K562 (cell line): ENCODE measurements at regions not wholly inside any gene's neighbourhood (a gene's known extent, or its start where the extent isn't known, plus 50 kb on each side); places are given as distances from the start of the nearest gene placed in this dataset.

Source experiments
- ATAC-seq: fragments of 200-7000 bp; cut with Tn5 transposase; 3 replicates; pipeline ENCODE4 v1.9.1; 2020; ENCODE audit warnings: moderate library complexity
- BruUV-seq: library from RNA; stranded (reverse); fragments of 400-500 nt; replicated peaks from 2 replicates; lab custom pipeline; 2021; lab: Mats Ljungman, UMichigan
- CTCF ChIA-PET: fragments of 300-600 bp; formaldehyde crosslinking; extraction: SDS; loops from one replicate; lab custom pipeline; 2021; ENCODE audit warnings: low intra/inter-chr PET ratio; lab: Yijun Ruan, JAX
- POLR2A ChIA-PET: fragments of 300-600, 350-650 bp; sonication (Branson Sonifier 250); formaldehyde crosslinking; extraction: SDS; loops from one replicate; lab custom pipeline; 2021; ENCODE audit warnings: antibody characterized with exemption, inconsistent platforms; lab: Yijun Ruan, JAX
- DNase-seq, 4 experiments: peaks; one replicate each; pipeline versions ENCODE4 v3.0.0 to v3.0.0-alpha.2; 2011 to 2018; ENCODE audit warnings: low spot score in 3 of 4, mixed read lengths in 3 of 4; ENCODE audit errors: extremely low read depth in 1 of 4
- FAIRE-seq: peaks from 2 replicates; lab custom pipeline; 2011; peaks lifted over from hg19 to GRCh38; lab: Jason Lieb, UNC
- H2AFZ ChIP-seq: 2 replicates; pipeline ENCODE4 v1.6.0; 2011; ENCODE audit warnings: low read depth, low read length, control low read depth, inconsistent platforms
- H3K27ac ChIP-seq: fragments of 200-600 bp; 3 replicates; pipeline ENCODE4 v1.8.0; 2011; ENCODE audit warnings: low read depth, mild to moderate bottlenecking, control low read depth, inconsistent platforms, low read length, moderate library complexity, mixed read lengths; ENCODE audit errors: extremely low read depth
- H3K27me3 ChIP-seq, 2 experiments: fragments of 300-600 bp in 1 of 2; 2 replicates in 1 of 2; 3 replicates in 1 of 2; pipeline versions ENCODE4 v1.6.0 to v1.8.0; 2011; ENCODE audit warnings: inconsistent platforms in 2 of 2, low read length in 2 of 2, mild to moderate bottlenecking in 1 of 2, mixed read lengths in 1 of 2, moderate library complexity in 1 of 2; ENCODE audit not compliant: control insufficient read depth in 2 of 2, insufficient read depth in 2 of 2
- H3K36me3 ChIP-seq: fragments of 300-600 bp; 3 replicates; pipeline ENCODE4 v1.8.0; 2011; ENCODE audit warnings: mild to moderate bottlenecking, low read length, inconsistent platforms; ENCODE audit not compliant: control insufficient read depth, insufficient read depth
- H3K4me1 ChIP-seq, 2 experiments: fragments of 200-600 bp in 1 of 2; replicated peaks in 1 of 2; 2 replicates in 1 of 2; 3 replicates in 1 of 2; pipeline versions ENCODE4 v1.5.1 to v1.8.0; 2011; ENCODE audit warnings: inconsistent platforms in 2 of 2, low read length in 2 of 2, mild to moderate bottlenecking in 1 of 2, mixed read lengths in 1 of 2, moderate library complexity in 1 of 2; ENCODE audit not compliant: control insufficient read depth in 2 of 2, insufficient read depth in 2 of 2
- H3K4me2 ChIP-seq: 2 replicates; pipeline ENCODE4 v1.6.1; 2011; ENCODE audit warnings: low read length, control low read depth, inconsistent platforms, mixed read lengths; ENCODE audit not compliant: insufficient read depth
- H3K4me3 ChIP-seq: fragments of 200-600 bp; sonication (generic), shearing (Covaris generic); 2 replicates; pipeline ENCODE4 v1.5.1; 2016; ENCODE audit warnings: control low read depth, inconsistent platforms
- H3K79me2 ChIP-seq: fragments of 200-600 bp; 3 replicates; pipeline ENCODE4 v1.8.0; 2011; ENCODE audit warnings: low read length, inconsistent platforms; ENCODE audit not compliant: control insufficient read depth, insufficient read depth
- H3K9ac ChIP-seq, 2 experiments: 2 replicates each; pipeline versions ENCODE4 v1.6.0 to v1.6.1; 2011; ENCODE audit warnings: low read depth in 2 of 2, low read length in 2 of 2, control low read depth in 1 of 2, inconsistent platforms in 1 of 2, mild to moderate bottlenecking in 1 of 2, mixed read lengths in 1 of 2; ENCODE audit not compliant: insufficient read depth in 1 of 2
- H3K9me1 ChIP-seq: one replicate; pipeline ENCODE4 v1.6.0; 2011; ENCODE audit warnings: inconsistent platforms, mild to moderate bottlenecking, low read length, moderate library complexity; ENCODE audit not compliant: control insufficient read depth, insufficient read depth
- H3K9me3 ChIP-seq: replicated peaks from 2 replicates; pipeline ENCODE4 v1.5.1; 2011; ENCODE audit warnings: low read depth, low read length, inconsistent platforms; ENCODE audit not compliant: control insufficient read depth, insufficient read depth
- H4K20me1 ChIP-seq: replicated peaks from 2 replicates; pipeline ENCODE4 v1.6.1; 2011; ENCODE audit warnings: low read length, inconsistent platforms, mixed read lengths; ENCODE audit not compliant: control insufficient read depth, insufficient read depth
- EP400 ChIP-seq: fragments of 450-650 bp; IDR thresholded peaks from 2 replicates; pipeline ENCODE4 v1.6.1; 2017; ENCODE audit warnings: antibody characterized with exemption, mild to moderate bottlenecking, moderate library complexity
- FOXA1 ChIP-seq: fragments of 450-650 bp; IDR thresholded peaks from 2 replicates; pipeline ENCODE4 v1.6.1; 2016; ENCODE audit warnings: mild to moderate bottlenecking, borderline replicate concordance
- FOXJ3 ChIP-seq: sonication (generic); formaldehyde crosslinking; IDR thresholded peaks from 2 replicates; pipeline ENCODE4 v1.4.0; 2020; ENCODE audit warnings: mild to moderate bottlenecking, missing genetic modification reagents
- RFX5 ChIP-seq: IDR thresholded peaks from 2 replicates; pipeline ENCODE4 v1.6.1; 2011; ENCODE audit warnings: low read depth, mild to moderate bottlenecking, improper control_type of control experiment, low read length
- RNF2 ChIP-seq: sonication (generic); IDR thresholded peaks from 2 replicates; pipeline ENCODE4 v1.6.1; 2016
- ZNF12 ChIP-seq: sonication (generic); formaldehyde crosslinking; IDR thresholded peaks from 2 replicates; pipeline ENCODE4 v1.4.0; 2020; ENCODE audit warnings: mild to moderate bottlenecking, missing genetic modification reagents
- WGBS: fragments of 100-300 bp; shearing (Covaris generic); methylation state at CpG from one replicate; pipeline ENCODE4 v1.1.6; 2016; ENCODE audit warnings: low coverage, mixed read lengths; ENCODE audit not compliant: insufficient coverage; ENCODE audit errors: missing lambda C conversion rate; 5-methylcytosine and 5-hydroxymethylcytosine counted together
- in situ Hi-C: fragments of 300-500 bp; cut with MboI; formaldehyde crosslinking; loops from 4 replicates; pipeline ENCODE4 v1.15.0; 2018; ENCODE audit warnings: inconsistent platforms, mixed read lengths
- intact Hi-C: fragments of 100-400 bp; cut with micrococcal nuclease; formaldehyde crosslinking; loops from 2 replicates; pipeline ENCODE4 v1.14.2; 2022
- TF ChIP-seq, protein P1 (sequence below): fragments of 200-600 bp; sonication (generic); IDR thresholded peaks from one replicate; pipeline ENCODE4 v1.6.1; 2012; ENCODE audit warnings: mild to moderate bottlenecking, low read depth, low read length, inconsistent platforms

DNA sequence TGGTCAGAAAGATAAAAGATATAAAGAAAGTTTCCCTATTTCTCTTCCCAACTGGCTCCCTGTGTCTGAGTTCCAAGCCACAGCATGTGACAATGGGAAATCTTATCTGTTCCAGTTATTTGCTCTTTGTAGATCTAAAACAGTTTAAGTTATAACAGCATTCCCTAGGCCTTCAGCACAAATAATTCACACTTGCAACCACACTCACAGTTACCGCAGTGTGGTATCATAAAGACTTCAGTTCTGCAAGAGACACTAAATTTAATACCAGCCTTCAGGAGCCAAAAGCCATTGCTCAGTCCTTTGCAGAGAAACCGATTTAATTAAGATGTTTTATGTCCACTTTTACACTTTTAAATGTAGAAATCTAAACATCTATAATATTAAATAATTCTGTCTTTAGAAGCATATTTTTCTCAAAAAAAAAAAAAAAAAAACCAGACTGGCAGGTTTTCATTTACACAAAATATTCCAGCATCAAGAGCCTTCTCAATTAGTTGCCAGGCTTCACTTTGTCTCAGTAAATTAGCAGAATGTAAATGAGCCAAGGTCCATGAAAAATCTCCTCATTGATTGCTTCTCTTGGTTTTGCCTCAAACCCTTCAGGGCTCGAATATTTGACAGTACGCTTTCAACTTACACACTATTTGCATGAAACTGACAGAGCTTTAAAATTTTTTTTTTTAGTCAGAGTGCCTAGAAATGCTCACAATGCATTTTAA, 300.0 kb upstream of the DDI1 start:
- Histone ChIP-seq H3K27ac (no peak overlapping the region), H3K4me1 (no peaks in the 10 kb centered on the region), H3K4me3 (no peak overlapping the region), H3K9ac (no peak overlapping the region), H3K79me2 (no peaks in the 10 kb centered on the region), H3K4me2 (no peak overlapping the region), H3K27me3 (no peaks in the 10 kb centered on the region), H4K20me1 (no peaks in the 10 kb centered on the region), H2AFZ (no peak overlapping the region), H3K9me1 (no peaks in the 10 kb centered on the region), H3K36me3 (no peaks in the 10 kb centered on the region), H3K9me3 (no peaks in the 10 kb centered on the region)
- no peak for ATAC-seq
- TF ChIP-seq RNF2, result no peak
- TF ChIP-seq ZNF12 (CRISPR knock-in tag), result no peak
- TF ChIP-seq, protein P1, sequence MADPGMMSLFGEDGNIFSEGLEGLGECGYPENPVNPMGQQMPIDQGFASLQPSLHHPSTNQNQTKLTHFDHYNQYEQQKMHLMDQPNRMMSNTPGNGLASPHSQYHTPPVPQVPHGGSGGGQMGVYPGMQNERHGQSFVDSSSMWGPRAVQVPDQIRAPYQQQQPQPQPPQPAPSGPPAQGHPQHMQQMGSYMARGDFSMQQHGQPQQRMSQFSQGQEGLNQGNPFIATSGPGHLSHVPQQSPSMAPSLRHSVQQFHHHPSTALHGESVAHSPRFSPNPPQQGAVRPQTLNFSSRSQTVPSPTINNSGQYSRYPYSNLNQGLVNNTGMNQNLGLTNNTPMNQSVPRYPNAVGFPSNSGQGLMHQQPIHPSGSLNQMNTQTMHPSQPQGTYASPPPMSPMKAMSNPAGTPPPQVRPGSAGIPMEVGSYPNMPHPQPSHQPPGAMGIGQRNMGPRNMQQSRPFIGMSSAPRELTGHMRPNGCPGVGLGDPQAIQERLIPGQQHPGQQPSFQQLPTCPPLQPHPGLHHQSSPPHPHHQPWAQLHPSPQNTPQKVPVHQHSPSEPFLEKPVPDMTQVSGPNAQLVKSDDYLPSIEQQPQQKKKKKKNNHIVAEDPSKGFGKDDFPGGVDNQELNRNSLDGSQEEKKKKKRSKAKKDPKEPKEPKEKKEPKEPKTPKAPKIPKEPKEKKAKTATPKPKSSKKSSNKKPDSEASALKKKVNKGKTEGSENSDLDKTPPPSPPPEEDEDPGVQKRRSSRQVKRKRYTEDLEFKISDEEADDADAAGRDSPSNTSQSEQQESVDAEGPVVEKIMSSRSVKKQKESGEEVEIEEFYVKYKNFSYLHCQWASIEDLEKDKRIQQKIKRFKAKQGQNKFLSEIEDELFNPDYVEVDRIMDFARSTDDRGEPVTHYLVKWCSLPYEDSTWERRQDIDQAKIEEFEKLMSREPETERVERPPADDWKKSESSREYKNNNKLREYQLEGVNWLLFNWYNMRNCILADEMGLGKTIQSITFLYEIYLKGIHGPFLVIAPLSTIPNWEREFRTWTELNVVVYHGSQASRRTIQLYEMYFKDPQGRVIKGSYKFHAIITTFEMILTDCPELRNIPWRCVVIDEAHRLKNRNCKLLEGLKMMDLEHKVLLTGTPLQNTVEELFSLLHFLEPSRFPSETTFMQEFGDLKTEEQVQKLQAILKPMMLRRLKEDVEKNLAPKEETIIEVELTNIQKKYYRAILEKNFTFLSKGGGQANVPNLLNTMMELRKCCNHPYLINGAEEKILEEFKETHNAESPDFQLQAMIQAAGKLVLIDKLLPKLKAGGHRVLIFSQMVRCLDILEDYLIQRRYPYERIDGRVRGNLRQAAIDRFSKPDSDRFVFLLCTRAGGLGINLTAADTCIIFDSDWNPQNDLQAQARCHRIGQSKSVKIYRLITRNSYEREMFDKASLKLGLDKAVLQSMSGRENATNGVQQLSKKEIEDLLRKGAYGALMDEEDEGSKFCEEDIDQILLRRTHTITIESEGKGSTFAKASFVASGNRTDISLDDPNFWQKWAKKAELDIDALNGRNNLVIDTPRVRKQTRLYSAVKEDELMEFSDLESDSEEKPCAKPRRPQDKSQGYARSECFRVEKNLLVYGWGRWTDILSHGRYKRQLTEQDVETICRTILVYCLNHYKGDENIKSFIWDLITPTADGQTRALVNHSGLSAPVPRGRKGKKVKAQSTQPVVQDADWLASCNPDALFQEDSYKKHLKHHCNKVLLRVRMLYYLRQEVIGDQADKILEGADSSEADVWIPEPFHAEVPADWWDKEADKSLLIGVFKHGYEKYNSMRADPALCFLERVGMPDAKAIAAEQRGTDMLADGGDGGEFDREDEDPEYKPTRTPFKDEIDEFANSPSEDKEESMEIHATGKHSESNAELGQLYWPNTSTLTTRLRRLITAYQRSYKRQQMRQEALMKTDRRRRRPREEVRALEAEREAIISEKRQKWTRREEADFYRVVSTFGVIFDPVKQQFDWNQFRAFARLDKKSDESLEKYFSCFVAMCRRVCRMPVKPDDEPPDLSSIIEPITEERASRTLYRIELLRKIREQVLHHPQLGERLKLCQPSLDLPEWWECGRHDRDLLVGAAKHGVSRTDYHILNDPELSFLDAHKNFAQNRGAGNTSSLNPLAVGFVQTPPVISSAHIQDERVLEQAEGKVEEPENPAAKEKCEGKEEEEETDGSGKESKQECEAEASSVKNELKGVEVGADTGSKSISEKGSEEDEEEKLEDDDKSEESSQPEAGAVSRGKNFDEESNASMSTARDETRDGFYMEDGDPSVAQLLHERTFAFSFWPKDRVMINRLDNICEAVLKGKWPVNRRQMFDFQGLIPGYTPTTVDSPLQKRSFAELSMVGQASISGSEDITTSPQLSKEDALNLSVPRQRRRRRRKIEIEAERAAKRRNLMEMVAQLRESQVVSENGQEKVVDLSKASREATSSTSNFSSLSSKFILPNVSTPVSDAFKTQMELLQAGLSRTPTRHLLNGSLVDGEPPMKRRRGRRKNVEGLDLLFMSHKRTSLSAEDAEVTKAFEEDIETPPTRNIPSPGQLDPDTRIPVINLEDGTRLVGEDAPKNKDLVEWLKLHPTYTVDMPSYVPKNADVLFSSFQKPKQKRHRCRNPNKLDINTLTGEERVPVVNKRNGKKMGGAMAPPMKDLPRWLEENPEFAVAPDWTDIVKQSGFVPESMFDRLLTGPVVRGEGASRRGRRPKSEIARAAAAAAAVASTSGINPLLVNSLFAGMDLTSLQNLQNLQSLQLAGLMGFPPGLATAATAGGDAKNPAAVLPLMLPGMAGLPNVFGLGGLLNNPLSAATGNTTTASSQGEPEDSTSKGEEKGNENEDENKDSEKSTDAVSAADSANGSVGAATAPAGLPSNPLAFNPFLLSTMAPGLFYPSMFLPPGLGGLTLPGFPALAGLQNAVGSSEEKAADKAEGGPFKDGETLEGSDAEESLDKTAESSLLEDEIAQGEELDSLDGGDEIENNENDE, result no peak
- TF ChIP-seq EP400, result no peak
- TF ChIP-seq FOXJ3 (CRISPR knock-in tag), result no peak
- TF ChIP-seq RFX5, result no peak
- TF ChIP-seq FOXA1, result no peak
- intact Hi-C loops, result no loop called here
- CTCF ChIA-PET, result no interaction called here
- BruUV-seq, result no TSS peak
- in situ Hi-C loops, result no loop called here
- 1% methylated on average over 4 of the region's 4 CpGs for WGBS
- DNase-seq, result no peak
- POLR2A ChIA-PET, result no interaction called here
- no peak for FAIRE-seq
